NCI-H1417 treated with DMSO at 0.1 percent for 48 hours (cell line): ENCODE measurements at regions not wholly inside any gene's neighbourhood (a gene's known extent, or its start where the extent isn't known, plus 50 kb on each side); places are given as distances from the start of the nearest gene placed in this dataset.

Experiments
- DNase-seq: peaks from one replicate; lab custom pipeline; 2025; lab: John Stamatoyannopoulos, UW

- DNase-seq: no peak
These were observed 185.0 kb upstream of the TOPAZ1 start for GRCh38 chr3:44056446-44057240.

GRCh38 chr3:44058022-44058867 is 183.4 kb upstream of the TOPAZ1 start:
- DNase-seq: no peak

GRCh38 chr3:44058868-44059203 is 182.8 kb upstream of the TOPAZ1 start:
- DNase-seq: no peak

- DNase-seq: no peak
These were observed 181.5 kb upstream of the TOPAZ1 start for GRCh38 chr3:44060164-44060563.

- DNase-seq: no peak
These were observed 180.4 kb upstream of the TOPAZ1 start for GRCh38 chr3:44061268-44061667.

- no peak for DNase-seq
These were observed 179.7 kb upstream of the TOPAZ1 start for GRCh38 chr3:44061961-44062360.

- DNase-seq: no peak
These were observed 176.2 kb upstream of the TOPAZ1 start for GRCh38 chr3:44065311-44066094.

GRCh38 chr3:44066806-44067205 is 174.9 kb upstream of the TOPAZ1 start:
- no peak for DNase-seq

- no peak for DNase-seq
These were observed 174.3 kb upstream of the TOPAZ1 start for GRCh38 chr3:44067431-44067830.

GRCh38 chr3:44068753-44069152 is 172.9 kb upstream of the TOPAZ1 start:
- no peak for DNase-seq

GRCh38 chr3:44069276-44069675 is 172.4 kb upstream of the TOPAZ1 start:
- no peak for DNase-seq

- DNase-seq: no peak
These were observed 170.7 kb upstream of the TOPAZ1 start for GRCh38 chr3:44070841-44071546.

GRCh38 chr3:44072601-44073540 is 168.8 kb upstream of the TOPAZ1 start:
- no peak for DNase-seq

- DNase-seq: no peak
These were observed 167.5 kb upstream of the TOPAZ1 start for GRCh38 chr3:44074181-44074580.

GRCh38 chr3:44076221-44076829 is 165.4 kb upstream of the TOPAZ1 start:
- peak; percentile 23 for DNase-seq

- DNase-seq: peak; percentile 21
These were observed 164.4 kb upstream of the TOPAZ1 start for GRCh38 chr3:44077267-44077666.

GRCh38 chr3:44078863-44079262 is 162.8 kb upstream of the TOPAZ1 start:
- DNase-seq: no peak

GRCh38 chr3:44079916-44080315 is 161.8 kb upstream of the TOPAZ1 start:
- DNase-seq: no peak

- no peak for DNase-seq
These were observed 161.1 kb upstream of the TOPAZ1 start for GRCh38 chr3:44080474-44081072.

- DNase-seq: no peak
These were observed 151.7 kb upstream of the TOPAZ1 start for GRCh38 chr3:44090036-44090435.
